ENCODE measurements at regions not wholly inside any gene's neighbourhood (a gene's known extent, or its start where the extent isn't known, plus 50 kb on each side); places are given as distances from the start of the nearest gene placed in this dataset.

GRCh38 chr13:85314686-85315085 is 484.5 kb downstream of the SLITRK6 start (continued):
- TF ChIP-seq TEAD4 (CRISPR knock-in tag; IDR thresholded peaks at IDR 0.05): no peak
- TF ChIP-seq ZNF512 (CRISPR knock-in tag; IDR thresholded peaks at IDR 0.05; ENCODE audit: borderline replicate concordance): no peak

GRCh38 chr13:85313761-85314503 is 485.3 kb downstream of the SLITRK6 start:
- H3K4me1 Mint-ChIP-seq: no peaks in the 10 kb centered on the region; the same call in 1 of the 2 replicates
- ChIA-PET CTCF (no interaction called here), POLR2A (no interaction called here)
- no peak overlapping the region for H3K27ac Mint-ChIP-seq
- TF ChIP-seq E2F1 (CRISPR knock-in tag; IDR thresholded peaks at IDR 0.05): no peak
- no peak for TF ChIP-seq SMAD3 (CRISPR knock-in tag; IDR thresholded peaks at IDR 0.05; ENCODE audit: borderline replicate concordance)
- TF ChIP-seq IRF2 (CRISPR knock-in tag; IDR thresholded peaks at IDR 0.05; ENCODE audit: borderline replicate concordance, low read depth): no peak
- TF ChIP-seq ZNF512 (CRISPR knock-in tag; IDR thresholded peaks at IDR 0.05; ENCODE audit: borderline replicate concordance): no peak
- TF ChIP-seq ZNF281 (CRISPR knock-in tag; IDR thresholded peaks at IDR 0.05): no peak
- TF ChIP-seq TP53 (CRISPR knock-in tag; IDR thresholded peaks at IDR 0.05): no peak
- no peak for TF ChIP-seq ZSCAN18 (CRISPR knock-in tag; IDR thresholded peaks at IDR 0.05)
- no peak for TF ChIP-seq PRDM15 (CRISPR knock-in tag; IDR thresholded peaks at IDR 0.05)
- TF ChIP-seq FOXP4 (CRISPR knock-in tag; IDR thresholded peaks at IDR 0.05): no peak
- no peak for TF ChIP-seq ATF2 (CRISPR knock-in tag; IDR thresholded peaks at IDR 0.05; ENCODE audit: borderline replicate concordance, low read depth)
- TF ChIP-seq CDX4 (CRISPR knock-in tag; IDR thresholded peaks at IDR 0.05; ENCODE audit: borderline replicate concordance): no peak
- no peak for TF ChIP-seq NR1H2 (CRISPR knock-in tag; IDR thresholded peaks at IDR 0.05)
- H3K9me3 Mint-ChIP-seq: peaks cover 3% of the 10 kb centered on the region; the same call in 1 of the 2 replicates
- no peaks in the 10 kb centered on the region for H3K36me3 Mint-ChIP-seq
- DNase-seq (ENCODE audit: low spot score): no peak
- H3K4me3 Mint-ChIP-seq: no peak overlapping the region
- no peak for ATAC-seq
- H3K27me3 Mint-ChIP-seq (ENCODE audit: low read depth): no peaks in the 10 kb centered on the region
